ENCODE measurements at regions not wholly inside any gene's neighbourhood (a gene's known extent, or its start where the extent isn't known, plus 50 kb on each side); places are given as distances from the start of the nearest gene placed in this dataset.

DNA sequence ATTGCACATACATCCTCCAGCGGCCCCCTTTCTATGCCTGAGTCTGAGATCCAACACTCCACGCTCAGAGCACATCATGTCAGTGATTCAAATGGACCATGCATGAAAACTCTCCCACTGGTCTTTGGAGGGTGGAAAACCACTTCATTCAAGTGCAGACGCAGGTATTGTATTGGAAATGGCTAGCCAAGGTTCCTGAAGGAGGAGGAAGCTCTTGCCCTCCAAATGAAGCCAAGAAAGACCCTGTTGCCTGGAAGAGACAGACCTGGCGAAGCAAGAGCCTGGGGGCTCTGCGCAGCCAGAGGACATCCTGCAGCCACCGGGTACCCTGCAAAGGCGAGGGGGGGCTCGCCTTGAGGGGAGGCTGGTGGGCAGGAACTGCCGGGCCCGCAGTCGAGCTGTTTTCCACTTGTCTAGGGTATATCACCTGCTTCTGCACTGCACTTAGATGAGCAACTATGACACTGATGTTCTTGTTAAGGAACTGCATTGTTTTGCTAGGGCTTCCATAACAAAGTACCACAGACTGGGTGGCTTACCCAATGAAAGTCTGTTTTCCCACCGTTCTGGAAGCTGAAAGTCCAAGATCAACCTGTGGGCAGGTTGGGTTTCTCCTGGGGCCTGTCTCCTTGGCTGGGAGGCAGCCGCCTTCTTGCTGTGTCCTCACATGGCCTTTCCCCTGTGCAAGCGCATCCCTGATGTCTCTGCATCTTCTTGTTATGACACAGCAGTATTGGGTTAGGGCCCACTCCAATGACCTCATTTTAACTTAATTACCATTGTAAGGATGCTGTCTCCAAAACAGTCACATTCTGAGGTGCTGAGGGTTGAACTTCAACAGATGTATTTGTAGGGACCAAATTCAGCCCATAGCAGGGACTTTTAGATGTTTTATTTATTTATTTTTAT lies 233.4 kb downstream of the ARHGAP12 start:
- TF ChIP-seq, protein P1, sequence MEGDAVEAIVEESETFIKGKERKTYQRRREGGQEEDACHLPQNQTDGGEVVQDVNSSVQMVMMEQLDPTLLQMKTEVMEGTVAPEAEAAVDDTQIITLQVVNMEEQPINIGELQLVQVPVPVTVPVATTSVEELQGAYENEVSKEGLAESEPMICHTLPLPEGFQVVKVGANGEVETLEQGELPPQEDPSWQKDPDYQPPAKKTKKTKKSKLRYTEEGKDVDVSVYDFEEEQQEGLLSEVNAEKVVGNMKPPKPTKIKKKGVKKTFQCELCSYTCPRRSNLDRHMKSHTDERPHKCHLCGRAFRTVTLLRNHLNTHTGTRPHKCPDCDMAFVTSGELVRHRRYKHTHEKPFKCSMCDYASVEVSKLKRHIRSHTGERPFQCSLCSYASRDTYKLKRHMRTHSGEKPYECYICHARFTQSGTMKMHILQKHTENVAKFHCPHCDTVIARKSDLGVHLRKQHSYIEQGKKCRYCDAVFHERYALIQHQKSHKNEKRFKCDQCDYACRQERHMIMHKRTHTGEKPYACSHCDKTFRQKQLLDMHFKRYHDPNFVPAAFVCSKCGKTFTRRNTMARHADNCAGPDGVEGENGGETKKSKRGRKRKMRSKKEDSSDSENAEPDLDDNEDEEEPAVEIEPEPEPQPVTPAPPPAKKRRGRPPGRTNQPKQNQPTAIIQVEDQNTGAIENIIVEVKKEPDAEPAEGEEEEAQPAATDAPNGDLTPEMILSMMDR (IDR thresholded peaks at IDR 0.05; ENCODE audit: low read depth, low read length, poor library complexity, severe bottlenecking): no peak
- no peak for TF ChIP-seq EZH2phosphoT487 (IDR thresholded peaks at IDR 0.05; ENCODE audit: borderline replicate concordance, low read length)
